Nucleus accumbens (tissue), 56 donors: ENCODE measurements at regions not wholly inside any gene's neighbourhood (a gene's known extent, or its start where the extent isn't known, plus 50 kb on each side); places are given as distances from the start of the nearest gene placed in this dataset.
"Not testable (repeated sequence)": the region's sequence is repeated elsewhere in the genome, so short reads cannot be mapped to it uniquely, and the experiment has no call there.

Experiments used
- DNase-seq, 56 donors: peaks; one replicate each; lab custom pipeline; 2025; lab: John Stamatoyannopoulos, UW

GRCh38 chr14:89575386-89576061 lies 158.5 kb upstream of the FOXN3 start:
- peak in 1 of 56 donors; percentile 10 for DNase-seq

DNA sequence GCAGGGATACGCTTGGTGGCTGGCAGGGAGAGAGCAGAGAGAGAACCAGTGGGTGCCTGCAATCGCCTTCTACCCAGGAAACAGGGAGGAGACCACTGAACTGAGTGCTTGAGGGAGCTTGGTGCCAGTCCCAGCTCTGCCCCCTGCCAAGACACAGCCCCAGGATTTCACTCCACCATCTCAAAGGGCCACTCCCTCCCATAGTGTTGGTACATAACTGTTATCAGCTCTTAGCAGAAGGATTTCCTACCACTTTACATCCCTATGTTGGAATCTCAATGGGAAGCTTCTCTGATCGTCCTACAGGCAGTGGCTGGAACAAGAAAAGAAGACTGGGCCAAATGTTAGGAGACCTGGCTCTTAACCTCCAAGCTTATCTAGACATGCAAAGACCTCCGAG lies 157.4 kb upstream of the FOXN3 start:
- DNase-seq, result no peak

- DNase-seq, result no peak
Observed at GRCh38 chr14:89573399-89573657, 156.3 kb upstream of the FOXN3 start.

- no peak for DNase-seq
Observed at GRCh38 chr14:89572596-89573398, 155.8 kb upstream of the FOXN3 start.

DNA sequence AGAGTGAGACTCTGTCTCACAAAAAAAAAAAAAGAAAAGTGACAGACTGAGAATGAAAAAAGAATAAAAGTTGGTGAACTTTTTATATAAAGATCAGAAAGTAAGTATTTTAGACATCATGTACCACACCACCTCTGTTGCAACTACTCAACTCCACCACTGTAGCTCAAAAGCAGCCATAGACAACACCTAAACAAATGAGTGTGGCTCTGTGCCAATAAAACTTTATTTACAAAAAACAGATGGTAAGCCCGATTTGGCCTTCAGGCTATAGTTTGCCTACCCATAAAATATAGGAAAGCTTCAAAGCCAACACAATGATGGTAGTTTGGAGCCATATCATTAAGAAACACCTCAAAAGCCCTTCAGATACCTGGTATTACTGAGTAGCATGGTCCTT lies 154.5 kb upstream of the FOXN3 start:
- no peak for DNase-seq

DNA sequence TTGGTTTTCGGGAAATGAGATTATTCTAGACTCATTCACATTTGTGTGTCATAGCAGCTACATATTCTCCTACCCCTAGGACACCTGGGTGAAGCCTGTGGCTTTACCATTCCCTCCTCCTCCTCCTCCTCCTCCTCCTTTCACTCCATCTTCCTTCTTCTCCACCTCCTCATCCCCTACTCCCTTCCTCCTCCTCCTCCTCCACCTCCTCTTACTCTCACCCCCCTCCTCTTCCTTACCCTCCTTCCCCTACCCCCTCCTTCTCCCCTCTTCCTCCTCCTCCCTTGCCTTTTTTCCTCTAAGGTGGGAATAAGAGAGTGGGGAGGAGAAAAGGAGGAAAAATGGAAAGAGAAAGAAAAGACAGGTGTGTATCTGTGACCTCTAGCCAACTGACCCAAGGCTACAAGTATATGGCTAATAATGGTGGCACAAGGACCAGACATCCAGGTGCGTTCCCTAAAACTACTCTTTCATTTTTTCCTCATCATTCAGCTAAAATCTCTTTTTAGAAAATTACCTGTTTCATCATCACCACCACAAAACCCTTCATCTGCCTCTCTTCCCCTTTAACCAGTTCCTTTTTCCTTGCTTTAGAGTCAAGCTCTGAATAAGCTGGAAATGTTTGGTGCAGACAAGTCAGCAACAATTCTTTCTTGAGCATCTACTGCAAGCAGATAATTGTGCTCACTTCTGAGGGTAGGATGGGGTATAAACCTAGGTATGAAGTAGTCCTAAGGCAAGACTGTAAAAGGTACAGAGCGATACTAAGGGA lies 149.8 kb upstream of the FOXN3 start:
- DNase-seq, result no peak

DNA sequence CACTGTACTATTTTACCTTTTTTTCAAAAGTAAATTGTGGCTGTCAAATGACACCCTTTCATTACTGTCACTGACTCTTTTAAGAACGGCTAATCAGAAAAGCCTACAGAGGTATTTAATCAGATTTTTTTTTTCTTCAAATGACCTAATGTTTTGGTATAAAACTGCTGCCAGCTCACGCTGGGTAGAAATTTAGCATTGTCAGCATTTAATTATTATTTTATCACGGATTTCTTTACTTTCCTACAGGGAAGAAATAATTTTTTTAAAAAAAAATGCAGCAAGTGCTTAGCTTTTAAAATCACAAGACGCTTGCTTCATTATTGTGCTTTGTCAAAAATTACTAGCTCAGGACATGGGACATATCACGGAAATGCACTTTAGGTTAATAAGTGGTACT lies 149.1 kb upstream of the FOXN3 start:
- DNase-seq, result no peak

- no peak for DNase-seq
Observed at GRCh38 chr14:89565607-89566006, 148.6 kb upstream of the FOXN3 start.

- no peak for DNase-seq
Observed at GRCh38 chr14:89564989-89565388, 148.0 kb upstream of the FOXN3 start.

DNA sequence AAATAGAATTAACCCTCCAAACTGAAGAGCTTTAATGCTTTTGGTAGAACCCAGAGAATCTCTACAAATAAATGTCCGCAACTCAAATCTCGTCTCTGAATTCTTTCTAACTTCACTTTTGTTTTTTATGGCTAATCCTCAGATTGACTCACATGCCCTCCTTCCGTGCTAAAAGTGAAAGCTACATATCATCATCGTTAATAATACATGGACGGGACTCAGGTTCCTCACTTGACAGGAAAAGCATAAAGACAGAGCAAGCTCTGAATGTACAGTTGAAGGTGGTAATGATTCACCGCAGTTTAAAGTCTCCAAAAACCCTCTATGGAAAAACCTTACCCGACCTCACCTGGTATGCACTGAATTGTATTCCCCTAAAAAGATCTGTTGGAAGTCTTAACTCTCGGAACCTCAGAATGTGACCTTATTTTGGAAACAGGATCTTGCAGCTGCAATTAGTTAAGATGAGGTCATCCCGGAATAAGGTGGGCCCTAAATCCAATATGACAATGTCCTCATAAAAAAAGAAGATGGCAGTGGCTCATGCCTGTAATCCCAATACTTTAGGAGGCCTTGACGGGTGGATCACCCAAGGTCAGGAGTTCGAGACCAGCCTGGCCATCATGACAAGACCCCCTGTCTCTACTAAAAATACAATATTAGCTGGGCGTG lies 147.4 kb upstream of the FOXN3 start:
- no peak for DNase-seq

DNA sequence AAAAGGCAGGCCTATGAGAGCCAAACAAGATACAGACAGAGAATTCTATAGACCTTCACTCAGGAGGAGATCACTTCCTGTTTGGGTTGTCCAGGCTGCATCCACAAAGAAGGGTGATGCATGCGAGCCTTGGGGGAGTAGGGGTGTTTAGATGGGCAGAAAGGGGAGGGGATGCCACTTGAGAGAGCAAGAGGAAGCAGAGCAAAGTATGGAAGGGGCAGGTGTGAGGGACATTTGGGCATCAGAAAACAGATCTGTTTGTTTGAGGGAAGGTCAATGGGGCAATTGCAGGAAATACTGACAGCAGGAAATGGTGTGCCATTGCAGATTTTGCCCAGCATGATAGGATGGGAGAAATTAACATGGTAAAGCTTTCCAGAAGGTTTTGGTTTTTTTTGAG lies 146.4 kb upstream of the FOXN3 start:
- no peak for DNase-seq

GRCh38 chr14:89551955-89552354 lies 134.9 kb upstream of the FOXN3 start:
- DNase-seq, result no peak

GRCh38 chr14:89551432-89551831 lies 134.4 kb upstream of the FOXN3 start:
- DNase-seq, result no peak

GRCh38 chr14:89550821-89551220 lies 133.8 kb upstream of the FOXN3 start:
- DNase-seq, result peak in 4 of 56 donors; percentile 10 to 26 (median 19)

DNA sequence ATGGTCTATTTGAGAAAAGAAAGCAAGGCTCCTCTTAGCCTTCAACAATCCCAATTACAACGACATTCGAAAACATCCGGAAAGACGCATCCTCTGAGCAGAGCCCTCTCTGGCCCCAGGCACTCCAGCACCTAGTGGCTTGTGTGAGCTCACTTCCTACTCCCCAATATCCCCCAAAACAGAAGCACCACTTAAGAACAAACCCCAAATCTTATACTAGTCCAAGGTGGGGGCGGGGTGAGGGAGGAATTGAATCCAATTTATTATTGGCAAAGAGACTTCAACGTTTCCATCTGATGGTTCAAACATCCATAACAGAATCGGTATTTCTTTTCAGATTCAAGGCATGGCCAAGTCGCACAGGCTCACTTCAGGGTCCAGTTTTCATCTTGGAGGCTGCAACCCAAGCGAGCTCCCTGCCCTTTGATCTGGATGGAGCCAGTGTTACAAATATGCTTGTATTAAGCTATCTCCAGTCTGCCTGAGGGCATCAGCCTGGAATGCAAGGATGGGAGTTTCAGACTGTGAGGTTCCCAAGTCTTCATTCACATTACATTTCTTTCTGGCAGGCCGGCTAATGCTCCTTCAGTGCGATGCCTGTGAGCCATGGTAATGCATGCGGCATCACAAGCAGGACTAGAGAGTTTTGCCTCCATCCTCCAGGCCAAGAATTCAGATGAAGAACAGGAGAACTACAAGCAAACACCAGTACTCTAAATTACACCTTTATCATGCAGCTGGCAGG lies 132.5 kb upstream of the FOXN3 start:
- no peak for DNase-seq

- not testable (repeated sequence) for DNase-seq
Observed at GRCh38 chr14:89547047-89547446, 130.0 kb upstream of the FOXN3 start.

- no peak for DNase-seq
Observed at GRCh38 chr14:89544636-89545301, 127.7 kb upstream of the FOXN3 start.

DNA sequence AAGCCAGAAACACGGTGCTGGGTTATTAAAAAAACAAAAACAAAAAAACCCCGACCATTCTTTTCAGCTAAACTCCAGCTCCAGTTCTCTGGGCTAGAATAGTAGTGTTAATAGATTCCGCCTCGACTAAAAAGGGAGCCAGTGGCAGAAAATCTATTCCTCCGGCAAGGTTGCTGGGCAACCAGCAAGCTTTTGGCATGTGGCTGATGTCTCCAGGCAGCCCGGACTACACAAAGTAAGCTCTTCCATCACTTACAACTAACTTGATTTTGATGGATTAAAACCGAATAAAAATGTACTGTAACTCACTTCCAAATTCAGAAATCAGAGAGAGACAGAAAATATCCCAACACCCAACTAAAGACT lies 126.4 kb upstream of the FOXN3 start:
- DNase-seq, result peak in 38 of 56 donors; percentile 7 to 81 (median 34)

- DNase-seq, result peak in 1 of 56 donors; percentile 30
Observed at GRCh38 chr14:89542786-89543424, 125.9 kb upstream of the FOXN3 start.
